Heart right ventricle (tissue), 16 donors: ENCODE measurements at regions not wholly inside any gene's neighbourhood (a gene's known extent, or its start where the extent isn't known, plus 50 kb on each side); places are given as distances from the start of the nearest gene placed in this dataset.
A peak's percentile ranks its signal among the peaks of the same experiment; 100 is the strongest.

Experiments used
- ATAC-seq, 8 donors: fragments of 200-7000 bp; cut with Tn5 transposase; one replicate each; pipeline ENCODE4 v1.9.1; 2020; ENCODE audit warnings: mild to moderate bottlenecking in 8 of 8, moderate library complexity in 8 of 8, moderate number of reproducible peaks in 1 of 8
- DNase-seq, 2 donors: peaks; one replicate each; pipeline ENCODE4 v3.0.0-alpha.2; 2020
- H3K27ac ChIP-seq, 10 donors: fragments of 200-600 bp; sonication (generic) in 2 of 10; one replicate each; pipeline versions ENCODE4 v1.5.0 to v1.8.0; 2020 to 2022; ENCODE audit warnings: mild to moderate bottlenecking in 3 of 10
- H3K27me3 ChIP-seq, 7 donors: fragments of 200-600 bp; one replicate each; pipeline ENCODE4 v1.8.0; 2021 to 2022; ENCODE audit warnings: mild to moderate bottlenecking in 2 of 7
- H3K36me3 ChIP-seq, 9 donors: fragments of 200-600 bp; sonication (generic) in 1 of 9; one replicate each; pipeline versions ENCODE4 v1.5.0 to v1.8.0; 2020 to 2022; ENCODE audit warnings: mild to moderate bottlenecking in 2 of 9
- H3K4me1 ChIP-seq, 9 donors: fragments of 200-600 bp; sonication (generic) in 1 of 9; one replicate each; pipeline versions ENCODE4 v1.5.0 to v1.8.0; 2020 to 2022; ENCODE audit warnings: mild to moderate bottlenecking in 4 of 9
- H3K4me3 ChIP-seq, 10 donors: fragments of 200-600 bp; sonication (generic) in 2 of 10; one replicate each; pipeline versions ENCODE4 v1.5.0 to v1.8.0; 2020 to 2022; ENCODE audit warnings: mild to moderate bottlenecking in 7 of 10, moderate library complexity in 2 of 10
- H3K9me3 ChIP-seq, 11 donors: fragments of 200-600 bp in 10 of 11; sonication (generic) in 2 of 11; one replicate each; pipeline versions ENCODE4 v1.5.0 to v1.8.0; 2013 to 2022; ENCODE audit warnings: mild to moderate bottlenecking in 2 of 11, control low read depth in 1 of 11, moderate library complexity in 1 of 11
- CTCF ChIP-seq, 9 donors: fragments of 200-600 bp; sonication (generic) in 2 of 9; IDR thresholded peaks; one replicate each; pipeline versions ENCODE4 v1.5.0 to v1.8.0; 2021 to 2022; ENCODE audit warnings: antibody characterized with exemption in 9 of 9, mild to moderate bottlenecking in 5 of 9, moderate library complexity in 1 of 9
- WGBS, 2 donors: extraction: QIAGEN DNeasy Blood & Tissue Kit; methylation state at CpG; one replicate each; pipeline ENCODE4 v1.1.7; 2013; ENCODE audit warnings: inconsistent platforms in 1 of 2; 5-methylcytosine and 5-hydroxymethylcytosine counted together
- intact Hi-C, 10 donors: fragments of 100-400 bp; cut with DNase I; formaldehyde crosslinking; loops; one replicate each; pipeline versions ENCODE4 v1.11.1 to v1.14.2; 2022
- donor health status: Arrhythmogenic right ventricular cardiomyopathy.
- donor health status: ischemic (EF 13 %, LVEDD 7.1; RV severe dilation, severe dysfunction).
- donor health status: healthy with polysubstance abuse.
- donor health status: DM: no; HTN: yes; CAD: no.
- donor health status: DM: no; HTN: no; CAD: no.
- donor health status: ischemic (EF 25% LVEDD 6.9; RV normal size, moderate dysfunction).
- donor health status: ischemic (EF 25% LVEDD 5.7; RV mildly dilated, moderate dysfunction).
- donor health status: healthy.
- donor health status: DM: yes; HTN: yes; CAD: no.
- donor health status: Ischemic cardiomyopathy.
- donor health status: ischemic (EF 35%, LVEDD 5.7; RV mildly dilated, moderate dysfunction).
- donor health status: nonischemic (EF 11% LVEDD 7.7; RV severe dilation, severe dysfunction).
- donor health status: DM: yes; HTN: yes; CAD: no.
- donor health status: PGD.
- donor health status: ischemic (EF 29% LVEDD 5.4; RV normal size, mild dysfunction).
- donor health status: nonischemic (EF 23%, LVEDD 6.1; RV moderate dilation, normal function).

GRCh38 chrX:121231566-121232358 is 184.4 kb downstream of the GLUD2 start:
- intact Hi-C loops: no loop called here
- no peak overlapping the region for H3K4me3 ChIP-seq
- no peak for TF ChIP-seq CTCF (IDR thresholded peaks at IDR 0.05)
- no peaks in the 10 kb centered on the region for H3K27me3 ChIP-seq
- no peak overlapping the region for H3K27ac ChIP-seq
- H3K9me3 ChIP-seq: peaks cover 0 to 11% (median 0%) of the 10 kb centered on the region in 11 donors
- no peak for DNase-seq
- peak in 1 of 8 donors; percentile 35 for ATAC-seq
- 47 to 64% methylated on average over 9 to 10 of the region's 10 CpGs for WGBS, 2 donors
- H3K36me3 ChIP-seq: no peaks in the 10 kb centered on the region
- H3K4me1 ChIP-seq: no peaks in the 10 kb centered on the region

- Histone ChIP-seq H3K27me3 (no peaks in the 10 kb centered on the region), H3K4me3 (no peak overlapping the region), H3K27ac (no peak overlapping the region), H3K36me3 (no peaks in the 10 kb centered on the region), H3K4me1 (no peaks in the 10 kb centered on the region), H3K9me3 (peaks cover 0 to 11% (median 0%) of the 10 kb centered on the region in 11 donors)
- intact Hi-C loops: loop anchor here in 1 of 10 donors (5.0 kb wide), 1 partner anchor 424 kb away; no protein-coding TSS in a partner anchor
- DNase-seq (no peak), ATAC-seq (no peak)
- 85 to 100% methylated on average over 1 of the region's 1 CpG for WGBS, 2 donors
- no peak for TF ChIP-seq CTCF (IDR thresholded peaks at IDR 0.05)
Observed at GRCh38 chrX:121236040-121236439, 188.6 kb downstream of the GLUD2 start.

- Histone ChIP-seq H3K36me3 (no peaks in the 10 kb centered on the region), H3K9me3 (peaks cover 0 to 11% (median 0%) of the 10 kb centered on the region in 11 donors), H3K27ac (no peak overlapping the region), H3K4me3 (no peak overlapping the region), H3K4me1 (no peaks in the 10 kb centered on the region), H3K27me3 (no peaks in the 10 kb centered on the region)
- DNase-seq (no peak), ATAC-seq (no peak)
- TF ChIP-seq CTCF (IDR thresholded peaks at IDR 0.05): no peak
- WGBS, 2 donors: 88 to 91% methylated on average over 1 of the region's 1 CpG
- intact Hi-C loops: loop anchor here in 1 of 10 donors (5.0 kb wide), 1 partner anchor 426 kb away; no protein-coding TSS in a partner anchor
Observed at GRCh38 chrX:121238093-121238492, 190.7 kb downstream of the GLUD2 start.

- ATAC-seq (no peak), DNase-seq (no peak)
- peaks cover 0 to 4% (median 0%) of the 10 kb centered on the region in 11 donors for H3K9me3 ChIP-seq
- intact Hi-C loops: no loop called here
- 86 to 89% methylated on average over 1 of the region's 1 CpG for WGBS, 2 donors
- no peak for TF ChIP-seq CTCF (IDR thresholded peaks at IDR 0.05)
- H3K27ac ChIP-seq: no peak overlapping the region
- H3K4me1 ChIP-seq: no peaks in the 10 kb centered on the region
- no peak overlapping the region for H3K4me3 ChIP-seq
- H3K27me3 ChIP-seq: no peaks in the 10 kb centered on the region
- H3K36me3 ChIP-seq: no peaks in the 10 kb centered on the region
Observed at GRCh38 chrX:121244511-121244910, 197.1 kb downstream of the GLUD2 start.
